ENCODE measurements at regions not wholly inside any gene's neighbourhood (a gene's known extent, or its start where the extent isn't known, plus 50 kb on each side); places are given as distances from the start of the nearest gene placed in this dataset.

DNA sequence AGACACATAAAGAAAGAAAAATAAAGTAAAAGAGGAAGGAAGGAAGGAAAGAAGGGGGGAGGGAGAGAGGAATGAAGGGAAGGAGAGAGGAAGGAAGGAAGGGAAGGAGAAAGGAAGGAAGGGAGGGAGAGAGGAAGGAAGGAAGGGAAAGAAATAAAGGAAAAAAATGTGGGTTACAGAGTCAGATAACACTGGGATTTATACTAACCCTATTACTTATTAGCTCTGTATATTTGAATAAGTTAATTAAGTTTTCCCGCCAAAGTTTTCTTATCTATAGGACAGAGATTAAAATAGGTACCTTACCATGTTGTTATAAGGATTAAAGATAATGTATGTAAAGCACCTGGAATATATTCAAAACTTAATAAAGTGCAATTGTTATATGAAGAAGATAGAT lies 439.3 kb upstream of the KCNMB2 start:
- Histone ChIP-seq H3K4me1 (no peaks in the 10 kb centered on the region), H3K4me3 (no peak overlapping the region), H3K27me3 (no peaks in the 10 kb centered on the region), H3K9me3 (peaks cover 0 to 10% (median 0%) of the 10 kb centered on the region in 3 donors), H3K36me3 (no peaks in the 10 kb centered on the region), H3K27ac (no peak overlapping the region)
- intact Hi-C loops (cut with DNase I; ENCODE audit: low total_unique reads) = no loop called here
- TF ChIP-seq, protein P1, sequence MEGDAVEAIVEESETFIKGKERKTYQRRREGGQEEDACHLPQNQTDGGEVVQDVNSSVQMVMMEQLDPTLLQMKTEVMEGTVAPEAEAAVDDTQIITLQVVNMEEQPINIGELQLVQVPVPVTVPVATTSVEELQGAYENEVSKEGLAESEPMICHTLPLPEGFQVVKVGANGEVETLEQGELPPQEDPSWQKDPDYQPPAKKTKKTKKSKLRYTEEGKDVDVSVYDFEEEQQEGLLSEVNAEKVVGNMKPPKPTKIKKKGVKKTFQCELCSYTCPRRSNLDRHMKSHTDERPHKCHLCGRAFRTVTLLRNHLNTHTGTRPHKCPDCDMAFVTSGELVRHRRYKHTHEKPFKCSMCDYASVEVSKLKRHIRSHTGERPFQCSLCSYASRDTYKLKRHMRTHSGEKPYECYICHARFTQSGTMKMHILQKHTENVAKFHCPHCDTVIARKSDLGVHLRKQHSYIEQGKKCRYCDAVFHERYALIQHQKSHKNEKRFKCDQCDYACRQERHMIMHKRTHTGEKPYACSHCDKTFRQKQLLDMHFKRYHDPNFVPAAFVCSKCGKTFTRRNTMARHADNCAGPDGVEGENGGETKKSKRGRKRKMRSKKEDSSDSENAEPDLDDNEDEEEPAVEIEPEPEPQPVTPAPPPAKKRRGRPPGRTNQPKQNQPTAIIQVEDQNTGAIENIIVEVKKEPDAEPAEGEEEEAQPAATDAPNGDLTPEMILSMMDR (IDR thresholded peaks at IDR 0.05) = no peak
- no peak for DNase-seq

- H3K27me3 ChIP-seq = no peaks in the 10 kb centered on the region
Observed at GRCh38 chr3:178097576-178097975, 438.7 kb upstream of the KCNMB2 start.

GRCh38 chr3:178099274-178099673 lies 437.0 kb upstream of the KCNMB2 start:
- no peak overlapping the region for H3K4me3 ChIP-seq
- no peaks in the 10 kb centered on the region for H3K27me3 ChIP-seq
- DNase-seq = no peak
- intact Hi-C loops (cut with DNase I; ENCODE audit: low total_unique reads) = no loop called here
- no peaks in the 10 kb centered on the region for H3K9me3 ChIP-seq
- TF ChIP-seq, protein P1 (IDR thresholded peaks at IDR 0.05) = no peak
- no peaks in the 10 kb centered on the region for H3K36me3 ChIP-seq
- H3K27ac ChIP-seq = no peak overlapping the region
- no peaks in the 10 kb centered on the region for H3K4me1 ChIP-seq

More at GRCh38 chr3:178097576-178097975, 438.7 kb upstream of the KCNMB2 start:
- intact Hi-C loops (cut with DNase I; ENCODE audit: low total_unique reads) = no loop called here
- DNase-seq = peak in 1 of 2 donors; percentile 33
- H3K4me3 ChIP-seq = no peak overlapping the region
- peaks cover 0 to 5% (median 0%) of the 10 kb centered on the region in 3 donors for H3K9me3 ChIP-seq
- TF ChIP-seq, protein P1 (IDR thresholded peaks at IDR 0.05) = no peak
- H3K4me1 ChIP-seq = no peaks in the 10 kb centered on the region
- no peak overlapping the region for H3K27ac ChIP-seq
- no peaks in the 10 kb centered on the region for H3K36me3 ChIP-seq

GRCh38 chr3:178099862-178100261 lies 436.4 kb upstream of the KCNMB2 start:
- TF ChIP-seq, protein P1 (IDR thresholded peaks at IDR 0.05) = no peak
- Histone ChIP-seq H3K27ac (no peak overlapping the region), H3K9me3 (no peaks in the 10 kb centered on the region), H3K36me3 (no peaks in the 10 kb centered on the region), H3K4me3 (no peak overlapping the region), H3K27me3 (no peaks in the 10 kb centered on the region), H3K4me1 (no peaks in the 10 kb centered on the region)
- no peak for DNase-seq
- intact Hi-C loops (cut with DNase I; ENCODE audit: low total_unique reads) = no loop called here

DNA sequence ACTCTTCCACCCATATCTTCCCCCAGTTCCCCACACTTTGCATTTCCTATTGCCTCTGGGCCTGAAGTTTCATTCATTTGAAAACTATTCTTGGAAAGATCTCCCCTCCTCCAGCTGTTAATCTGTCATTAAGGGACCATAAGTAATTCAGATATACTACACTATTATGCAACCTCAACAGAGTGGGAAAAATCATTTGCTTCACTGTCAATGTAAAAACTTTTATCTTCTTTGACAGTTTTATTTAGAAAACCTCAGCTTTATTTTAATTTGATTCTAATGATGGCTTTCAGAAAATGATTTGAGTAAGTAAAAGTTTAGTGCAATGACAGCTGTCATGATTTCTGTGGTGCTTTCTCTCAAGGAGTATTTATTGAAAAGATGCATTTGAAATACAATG lies 435.3 kb upstream of the KCNMB2 start:
- TF ChIP-seq, protein P1 (IDR thresholded peaks at IDR 0.05) = no peak
- H3K9me3 ChIP-seq = no peaks in the 10 kb centered on the region
- H3K4me3 ChIP-seq = no peak overlapping the region
- intact Hi-C loops (cut with DNase I; ENCODE audit: low total_unique reads) = no loop called here
- DNase-seq = no peak
- H3K4me1 ChIP-seq = no peaks in the 10 kb centered on the region
- H3K27ac ChIP-seq = no peak overlapping the region
- H3K36me3 ChIP-seq = no peaks in the 10 kb centered on the region
- no peaks in the 10 kb centered on the region for H3K27me3 ChIP-seq

DNA sequence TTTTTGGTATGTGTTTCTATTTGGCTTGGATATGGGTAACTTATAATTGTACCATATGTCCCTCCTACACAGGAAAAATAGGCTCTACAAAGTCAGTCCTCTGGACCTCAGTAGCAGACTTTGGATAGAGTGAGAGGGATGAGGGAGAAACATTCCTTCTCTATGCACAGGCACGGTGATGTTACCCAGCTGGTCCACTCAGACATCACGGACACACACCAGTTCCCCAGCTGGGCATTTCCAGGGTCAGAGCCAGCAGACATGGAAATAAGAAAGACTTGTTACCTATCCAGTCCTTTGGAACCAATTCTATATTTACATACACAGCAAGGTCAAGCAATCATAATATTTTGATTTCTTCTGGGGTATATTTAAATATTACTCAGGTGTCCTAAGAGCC lies 433.1 kb upstream of the KCNMB2 start:
- no peaks in the 10 kb centered on the region for H3K27me3 ChIP-seq
- H3K4me3 ChIP-seq = no peak overlapping the region
- H3K9me3 ChIP-seq = no peaks in the 10 kb centered on the region
- TF ChIP-seq, protein P1 (IDR thresholded peaks at IDR 0.05) = no peak
- intact Hi-C loops (cut with DNase I; ENCODE audit: low total_unique reads) = no loop called here
- H3K4me1 ChIP-seq = no peaks in the 10 kb centered on the region
- no peak overlapping the region for H3K27ac ChIP-seq
- H3K36me3 ChIP-seq = no peaks in the 10 kb centered on the region
- DNase-seq = no peak
